ENCODE measurements at regions not wholly inside any gene's neighbourhood (a gene's known extent, or its start where the extent isn't known, plus 50 kb on each side); places are given as distances from the start of the nearest gene placed in this dataset.

DNA sequence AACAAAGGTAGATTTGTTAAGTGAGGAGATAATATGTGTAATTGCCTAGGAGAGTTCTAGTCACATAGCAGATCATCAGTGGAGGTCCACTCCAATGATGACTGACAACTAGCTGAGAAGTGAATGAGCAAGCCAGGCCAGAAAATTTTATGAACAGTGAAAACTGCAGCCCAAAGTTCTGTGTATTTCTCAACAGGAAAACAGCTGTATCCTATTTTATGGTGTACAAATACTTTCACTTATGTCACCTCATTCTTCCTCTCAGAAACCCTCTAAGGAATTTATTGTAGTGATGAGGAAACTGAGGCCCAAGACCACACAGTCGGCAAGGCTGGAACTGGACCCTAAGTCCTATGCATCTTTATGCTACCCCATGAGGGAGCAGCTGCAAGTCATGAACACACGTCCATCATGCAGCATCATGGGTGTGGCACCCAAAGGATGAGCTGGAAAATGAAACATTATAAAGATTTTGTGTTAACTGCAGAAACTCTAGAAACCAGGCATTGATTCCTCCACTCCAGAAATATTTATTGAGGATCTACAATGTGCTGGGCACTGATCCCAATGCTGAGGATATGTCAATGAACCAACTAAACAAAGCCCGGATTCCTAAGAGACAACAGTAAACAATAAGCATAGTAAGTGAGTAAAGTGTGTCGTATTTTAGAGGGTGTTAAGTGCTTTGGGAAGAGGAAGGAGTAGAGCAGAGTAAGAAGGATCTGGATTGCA, 99.5 kb upstream of the DUSP10 start:
- Mint-ChIP-seq H3K27ac (no peak overlapping the region), H3K4me3 (no peak overlapping the region), H3K36me3 (no peaks in the 10 kb centered on the region), H3K9me3 (no peaks in the 10 kb centered on the region), H3K27me3 (peaks cover 4% of the 10 kb centered on the region), H3K4me1 (ENCODE audit: unreplicated experiment) (peaks cover 5% of the 10 kb centered on the region)
- no peak for TF ChIP-seq CTCF (conservative IDR thresholded peaks at IDR 0.05)
- DNase-seq (ENCODE audit: extremely low spot score, unreplicated experiment): no peak

DNA sequence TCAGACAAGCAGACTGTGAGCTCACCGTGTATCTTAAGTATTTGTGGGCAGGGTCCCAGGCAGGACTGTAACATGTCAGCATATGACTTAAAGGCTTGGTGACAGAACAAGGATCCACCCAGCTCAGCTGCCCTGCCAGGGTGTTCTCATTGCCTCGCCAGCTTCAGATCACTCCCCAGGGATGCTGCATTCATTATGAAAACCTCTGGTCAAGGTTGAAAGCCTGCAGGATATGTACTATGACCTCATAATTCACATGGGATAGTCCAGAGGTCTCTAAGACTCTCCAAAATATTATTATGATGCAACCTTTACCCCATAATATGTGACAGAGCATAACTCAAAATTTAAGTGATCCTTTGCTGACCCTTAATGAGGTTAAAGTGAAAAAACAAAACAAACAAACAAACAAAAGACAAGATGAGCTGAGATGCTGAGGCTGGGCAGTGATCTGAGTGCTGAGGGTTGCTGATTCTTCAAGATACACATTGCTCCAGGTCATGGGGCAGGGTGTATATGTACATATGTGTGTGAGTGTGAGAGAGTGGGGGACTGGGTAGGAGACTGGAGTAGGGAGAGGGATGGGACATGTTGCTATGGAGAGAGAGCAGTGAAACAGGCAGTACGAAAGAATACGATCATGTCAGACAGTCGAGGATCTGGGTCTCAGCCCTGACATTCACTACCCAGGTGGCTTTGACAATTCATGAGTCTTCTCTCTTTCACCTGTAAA, 98.8 kb upstream of the DUSP10 start:
- no peak for TF ChIP-seq CTCF (conservative IDR thresholded peaks at IDR 0.05)
- peaks cover under 1% of the 10 kb centered on the region for H3K4me1 Mint-ChIP-seq (ENCODE audit: unreplicated experiment)
- H3K27me3 Mint-ChIP-seq: peaks cover 4% of the 10 kb centered on the region
- no peaks in the 10 kb centered on the region for H3K36me3 Mint-ChIP-seq
- DNase-seq (ENCODE audit: extremely low spot score, unreplicated experiment): no peak
- no peak overlapping the region for H3K27ac Mint-ChIP-seq
- H3K4me3 Mint-ChIP-seq: no peak overlapping the region
- H3K9me3 Mint-ChIP-seq: no peaks in the 10 kb centered on the region

- Mint-ChIP-seq H3K27me3 (peaks cover 4% of the 10 kb centered on the region), H3K4me3 (no peak overlapping the region), H3K9me3 (no peaks in the 10 kb centered on the region), H3K27ac (no peak overlapping the region), H3K36me3 (no peaks in the 10 kb centered on the region), H3K4me1 (ENCODE audit: unreplicated experiment) (no peaks in the 10 kb centered on the region)
- DNase-seq (ENCODE audit: extremely low spot score, unreplicated experiment): no peak
- no peak for TF ChIP-seq CTCF (conservative IDR thresholded peaks at IDR 0.05)
Observed at GRCh38 chr1:221839782-221840395, 98.0 kb upstream of the DUSP10 start.

DNA sequence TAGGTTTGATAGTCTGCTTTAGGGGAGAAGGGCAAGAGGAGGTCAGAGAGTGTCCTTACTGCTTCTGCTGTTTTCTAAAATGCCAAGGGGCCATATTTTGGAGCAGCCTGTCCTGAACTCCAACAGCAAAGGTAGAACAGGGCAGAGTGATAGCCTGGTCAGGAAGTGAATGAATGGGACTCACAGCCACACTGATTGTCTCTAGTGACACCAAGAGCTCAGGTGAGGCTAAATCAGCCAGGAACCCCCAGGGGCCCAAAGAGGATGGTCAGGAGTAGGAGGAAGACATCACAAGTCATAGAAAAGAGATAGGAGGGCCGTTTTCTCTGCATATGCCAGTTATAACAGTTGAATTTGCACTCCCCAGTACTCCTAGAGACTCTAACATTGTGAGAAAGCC, 97.4 kb upstream of the DUSP10 start:
- Mint-ChIP-seq H3K9me3 (no peaks in the 10 kb centered on the region), H3K36me3 (no peaks in the 10 kb centered on the region), H3K4me1 (ENCODE audit: unreplicated experiment) (no peaks in the 10 kb centered on the region), H3K27ac (no peak overlapping the region), H3K4me3 (no peak overlapping the region), H3K27me3 (peaks cover 4% of the 10 kb centered on the region)
- no peak for TF ChIP-seq CTCF (conservative IDR thresholded peaks at IDR 0.05)
- DNase-seq (ENCODE audit: extremely low spot score, unreplicated experiment): no peak

DNA sequence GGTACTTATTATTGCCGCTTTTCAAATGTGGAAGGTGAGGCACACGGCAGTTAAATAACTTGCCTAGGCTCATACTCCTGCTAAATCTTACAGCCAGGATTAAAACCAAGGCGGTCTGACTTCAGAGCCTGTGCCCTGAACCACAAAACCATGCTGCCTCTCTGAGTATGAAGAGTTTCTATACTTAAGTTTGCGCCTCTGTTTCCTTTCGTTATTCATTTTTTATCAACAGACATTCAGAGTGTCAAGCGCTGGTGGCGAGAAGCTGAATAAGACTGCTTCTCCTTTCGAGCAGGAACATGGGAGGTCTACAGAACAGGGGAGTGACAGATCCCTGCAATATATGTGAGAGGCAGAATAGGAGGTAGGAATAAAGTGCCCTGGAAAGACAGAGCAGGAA, 96.0 kb upstream of the DUSP10 start:
- H3K36me3 Mint-ChIP-seq: no peaks in the 10 kb centered on the region
- H3K27ac Mint-ChIP-seq: no peak overlapping the region
- H3K4me1 Mint-ChIP-seq (ENCODE audit: unreplicated experiment): no peaks in the 10 kb centered on the region
- DNase-seq (ENCODE audit: extremely low spot score, unreplicated experiment): no peak
- TF ChIP-seq CTCF (conservative IDR thresholded peaks at IDR 0.05): no peak
- H3K4me3 Mint-ChIP-seq: no peak overlapping the region
- H3K9me3 Mint-ChIP-seq: no peaks in the 10 kb centered on the region
- peaks cover 4% of the 10 kb centered on the region for H3K27me3 Mint-ChIP-seq
